Activated CD4-positive, alpha-beta T cell treated with anti-CD3 and anti-CD28 coated beads for 36 hours (primary cell): ENCODE measurements at regions not wholly inside any gene's neighbourhood (a gene's known extent, or its start where the extent isn't known, plus 50 kb on each side); places are given as distances from the start of the nearest gene placed in this dataset.

Source experiments
- ATAC-seq: fragments of 200-7000 bp; cut with Tn5 transposase; one replicate; pipeline ENCODE4 v1.10.0; 2021; ENCODE audit warnings: mild to moderate bottlenecking, moderate library complexity
- CTCF ChIA-PET: fragments of 350-600 bp; sonication (Branson Sonifier 250); formaldehyde crosslinking; loops from one replicate; lab custom pipeline; 2021; ENCODE audit warnings: antibody characterized with exemption; lab: Charles Lee
- POLR2A ChIA-PET: fragments of 350-600 bp; sonication (Branson Sonifier 250); formaldehyde crosslinking; loops from one replicate; lab custom pipeline; 2021; ENCODE audit warnings: antibody characterized with exemption, inconsistent platforms; lab: Charles Lee
- DNase-seq: peaks from one replicate; pipeline ENCODE4 v3.0.0-alpha.2; 2020
- H3K27ac Mint-ChIP-seq: one replicate; pipeline ENCODE4 v1.8.0; 2021; ENCODE audit warnings: mixed read lengths
- H3K27me3 Mint-ChIP-seq: one replicate; pipeline ENCODE4 v1.8.0; 2021; ENCODE audit warnings: mixed read lengths
- H3K36me3 Mint-ChIP-seq: one replicate; pipeline ENCODE4 v1.8.0; 2021; ENCODE audit warnings: low read depth, mixed read lengths
- H3K4me1 Mint-ChIP-seq: one replicate; pipeline ENCODE4 v1.8.0; 2021; ENCODE audit warnings: mixed read lengths
- H3K4me3 Mint-ChIP-seq: one replicate; pipeline ENCODE4 v1.8.0; 2021; ENCODE audit warnings: mild to moderate bottlenecking, moderate library complexity, mixed read lengths
- H3K9me3 Mint-ChIP-seq: one replicate; pipeline ENCODE4 v1.8.0; 2021; ENCODE audit warnings: low read depth, mixed read lengths
- intact Hi-C, 2 experiments: fragments of 100-400 bp; cut with DNase I in 1 of 2; cut with micrococcal nuclease in 1 of 2; formaldehyde crosslinking; loops; one replicate each; pipeline versions ENCODE4 v1.14.2 to v1.15.1; 2022 to 2024; cut with DNase I, micrococcal nuclease

DNA sequence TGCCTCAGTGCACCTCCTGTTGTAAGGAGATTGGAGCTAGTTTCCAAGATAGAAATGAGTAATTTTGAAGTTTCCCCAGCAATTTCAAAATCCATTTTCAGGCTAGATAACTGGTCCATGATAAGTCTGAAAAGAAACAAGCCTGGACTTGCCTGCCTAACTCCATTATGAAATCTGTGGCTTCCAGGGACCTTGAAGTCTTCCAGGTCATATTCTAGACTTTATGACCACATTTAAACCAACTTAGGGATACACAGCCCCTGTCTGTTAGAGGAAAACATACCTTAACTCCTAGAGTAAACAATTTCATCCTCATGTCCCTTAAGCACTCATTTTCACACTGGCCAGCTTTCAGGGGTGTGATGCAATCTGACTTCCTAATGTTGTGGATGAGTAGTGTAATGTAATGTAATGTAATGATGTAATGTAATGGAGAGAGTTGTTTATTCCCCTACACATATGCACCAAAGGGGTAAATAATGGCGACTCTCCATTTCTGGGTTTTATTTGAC, 96.7 kb upstream of the FAM20A start:
- Mint-ChIP-seq H3K27me3 (peaks cover 13% of the 10 kb centered on the region), H3K4me3 (no peak overlapping the region), H3K27ac (no peak overlapping the region), H3K36me3 (no peaks in the 10 kb centered on the region), H3K4me1 (no peaks in the 10 kb centered on the region), H3K9me3 (no peaks in the 10 kb centered on the region)
- intact Hi-C loops: no loop called here
- POLR2A ChIA-PET: no interaction called here
- CTCF ChIA-PET: no interaction called here
- DNase-seq (no peak), ATAC-seq (no peak)

GRCh38 chr17:68695659-68696058, 94.5 kb upstream of the FAM20A start:
- intact Hi-C loops: no loop called here
- Mint-ChIP-seq H3K27me3 (peaks cover 15% of the 10 kb centered on the region), H3K4me3 (no peak overlapping the region), H3K4me1 (no peaks in the 10 kb centered on the region), H3K9me3 (no peaks in the 10 kb centered on the region), H3K36me3 (no peaks in the 10 kb centered on the region), H3K27ac (no peak overlapping the region)
- ATAC-seq (no peak), DNase-seq (no peak)
- ChIA-PET POLR2A (no interaction called here), CTCF (interaction anchor here (0.6 kb wide), 1 partner anchor 679 kb away, joined by 3 read pairs; no protein-coding TSS in a partner anchor)

DNA sequence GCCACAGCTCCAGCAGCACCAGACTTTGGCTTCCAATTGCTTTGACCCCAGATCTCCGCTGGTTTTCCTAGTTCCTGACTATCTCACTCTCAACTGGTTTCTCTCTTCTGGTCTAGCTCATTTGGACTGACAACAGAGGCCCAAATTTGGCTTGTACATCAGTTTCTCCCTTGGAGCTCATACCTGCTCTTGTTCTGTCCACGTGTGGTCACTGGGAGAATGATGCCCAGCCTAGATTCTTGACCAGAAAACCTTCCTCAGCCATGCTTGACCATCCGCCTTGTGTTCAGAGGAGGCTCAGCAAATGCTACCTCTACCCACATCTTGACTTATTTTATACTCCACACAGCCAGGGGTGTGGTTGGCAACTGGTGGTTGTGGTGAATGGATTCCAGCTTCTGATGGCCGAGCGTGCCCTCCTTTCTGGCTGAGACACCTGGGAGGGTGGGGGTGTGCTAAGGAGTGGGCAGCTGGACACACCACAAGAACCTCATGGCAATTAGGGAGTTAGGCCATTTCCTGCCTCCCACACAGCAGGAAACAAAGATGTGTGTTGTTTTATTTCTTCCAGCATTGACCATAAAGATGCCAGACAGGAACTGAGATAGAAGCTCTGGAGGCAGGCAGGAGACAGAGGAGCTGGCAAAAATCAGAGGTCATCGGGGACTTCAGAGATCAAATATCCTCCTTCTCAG, 93.8 kb upstream of the FAM20A start:
- H3K4me1 Mint-ChIP-seq: no peaks in the 10 kb centered on the region
- no peaks in the 10 kb centered on the region for H3K36me3 Mint-ChIP-seq
- no peak overlapping the region for H3K27ac Mint-ChIP-seq
- H3K27me3 Mint-ChIP-seq: peaks cover 13% of the 10 kb centered on the region
- ATAC-seq (no peak), DNase-seq (no peak)
- intact Hi-C loops: no loop called here
- no peaks in the 10 kb centered on the region for H3K9me3 Mint-ChIP-seq
- CTCF ChIA-PET: interaction anchor here (0.6 kb wide), 1 partner anchor 121 kb away, joined by 3 read pairs; no protein-coding TSS in a partner anchor
- no peak overlapping the region for H3K4me3 Mint-ChIP-seq
- POLR2A ChIA-PET: no interaction called here

DNA sequence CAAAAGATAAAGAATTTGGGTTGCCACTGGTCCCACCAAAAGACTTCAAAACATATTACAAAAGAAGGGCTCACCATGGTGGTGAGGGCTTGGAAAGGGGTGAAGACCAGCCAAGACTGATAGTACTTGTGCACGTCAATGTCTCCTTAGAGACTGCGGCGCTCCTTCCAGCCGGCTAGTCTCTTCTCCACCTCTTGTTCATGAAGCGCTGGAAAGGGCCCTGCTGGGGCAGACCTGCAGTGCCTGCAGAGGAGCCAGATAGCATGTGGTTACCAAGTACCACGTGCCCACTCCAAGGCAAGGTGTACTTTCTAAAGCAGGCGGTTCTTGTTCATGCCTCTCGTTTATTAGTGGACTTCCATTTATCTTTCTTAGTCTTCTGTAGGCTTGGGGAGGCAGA, 92.7 kb upstream of the FAM20A start:
- intact Hi-C loops: no loop called here
- ChIA-PET POLR2A (no interaction called here), CTCF (no interaction called here)
- H3K27ac Mint-ChIP-seq: no peak overlapping the region
- no peak overlapping the region for H3K4me3 Mint-ChIP-seq
- H3K4me1 Mint-ChIP-seq: no peaks in the 10 kb centered on the region
- no peaks in the 10 kb centered on the region for H3K36me3 Mint-ChIP-seq
- ATAC-seq (no peak), DNase-seq (no peak)
- H3K27me3 Mint-ChIP-seq: peaks cover 9% of the 10 kb centered on the region
- H3K9me3 Mint-ChIP-seq: no peaks in the 10 kb centered on the region

GRCh38 chr17:68693466-68693865, 92.3 kb upstream of the FAM20A start:
- Mint-ChIP-seq H3K27me3 (peaks cover 9% of the 10 kb centered on the region), H3K9me3 (no peaks in the 10 kb centered on the region), H3K4me1 (no peaks in the 10 kb centered on the region), H3K27ac (no peak overlapping the region), H3K36me3 (no peaks in the 10 kb centered on the region), H3K4me3 (no peak overlapping the region)
- POLR2A ChIA-PET: no interaction called here
- CTCF ChIA-PET: no interaction called here
- intact Hi-C loops: no loop called here
- DNase-seq (no peak), ATAC-seq (no peak)

GRCh38 chr17:68686108-68686988, 85.2 kb upstream of the FAM20A start:
- H3K27me3 Mint-ChIP-seq: peaks cover 5% of the 10 kb centered on the region
- intact Hi-C loops: no loop called here
- POLR2A ChIA-PET: no interaction called here
- H3K4me3 Mint-ChIP-seq: no peak overlapping the region
- no peaks in the 10 kb centered on the region for H3K4me1 Mint-ChIP-seq
- H3K27ac Mint-ChIP-seq: no peak overlapping the region
- no peaks in the 10 kb centered on the region for H3K9me3 Mint-ChIP-seq
- CTCF ChIA-PET: no interaction called here
- H3K36me3 Mint-ChIP-seq: no peaks in the 10 kb centered on the region
- ATAC-seq (no peak), DNase-seq (no peak)

DNA sequence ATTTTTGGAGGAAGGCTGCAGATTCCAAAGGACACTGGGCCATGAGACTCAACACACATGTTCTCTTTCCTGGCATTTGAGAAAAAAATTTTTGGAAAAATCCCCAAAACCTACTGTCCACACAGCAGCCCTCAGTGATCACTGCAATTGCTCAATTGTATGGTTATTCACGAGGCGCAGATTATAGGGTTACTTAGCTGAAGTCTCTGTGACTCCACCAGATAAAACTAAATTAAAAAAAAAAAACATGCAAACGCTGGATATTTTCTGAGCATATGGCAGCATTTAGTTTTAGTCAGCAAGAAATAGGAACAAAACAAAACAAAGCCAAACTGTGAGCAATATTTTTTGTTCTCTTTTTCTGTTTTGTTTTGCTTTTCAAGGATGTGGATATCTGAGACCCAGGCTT, 83.8 kb upstream of the FAM20A start:
- Mint-ChIP-seq H3K4me3 (no peak overlapping the region), H3K27ac (no peak overlapping the region), H3K4me1 (no peaks in the 10 kb centered on the region), H3K9me3 (no peaks in the 10 kb centered on the region), H3K36me3 (no peaks in the 10 kb centered on the region), H3K27me3 (peaks cover 5% of the 10 kb centered on the region)
- ATAC-seq: no peak
- intact Hi-C loops: no loop called here
- CTCF ChIA-PET: interaction anchor here (0.7 kb wide), 1 partner anchor 11 kb away, joined by 3 read pairs; no protein-coding TSS in a partner anchor
- POLR2A ChIA-PET: no interaction called here
- no peak for DNase-seq

GRCh38 chr17:68682903-68683302, 81.7 kb upstream of the FAM20A start:
- H3K4me3 Mint-ChIP-seq: no peak overlapping the region
- CTCF ChIA-PET: interaction anchor here (0.8 to 1.8 kb wide), 2 partner anchors 12 to 256 kb away, joined by 3 to 6 read pairs; no protein-coding TSS in a partner anchor
- no peaks in the 10 kb centered on the region for H3K4me1 Mint-ChIP-seq
- POLR2A ChIA-PET: no interaction called here
- ATAC-seq (no peak), DNase-seq (no peak)
- no peaks in the 10 kb centered on the region for H3K36me3 Mint-ChIP-seq
- H3K27me3 Mint-ChIP-seq: peaks cover 8% of the 10 kb centered on the region
- H3K9me3 Mint-ChIP-seq: no peaks in the 10 kb centered on the region
- intact Hi-C loops: no loop called here
- no peak overlapping the region for H3K27ac Mint-ChIP-seq

DNA sequence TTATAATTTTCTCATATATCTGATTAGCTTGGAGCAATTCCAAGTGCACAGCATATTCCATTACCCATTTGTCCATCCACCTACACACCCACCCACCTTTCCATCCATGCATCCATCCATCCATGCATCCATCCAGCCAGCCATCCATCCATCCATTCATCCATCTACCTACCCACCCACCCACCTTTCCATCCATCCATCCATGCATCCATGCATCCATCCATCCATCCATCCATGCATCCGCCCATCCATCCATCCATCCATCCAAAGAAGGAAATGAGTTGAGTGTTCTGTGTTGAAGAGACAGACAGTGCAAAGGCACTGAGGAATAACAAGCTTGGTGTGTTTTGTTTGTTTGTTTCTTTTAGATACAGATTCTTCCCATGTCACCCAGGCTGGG, 78.7 kb upstream of the FAM20A start:
- peaks cover 12% of the 10 kb centered on the region for H3K27me3 Mint-ChIP-seq
- ATAC-seq (no peak), DNase-seq (no peak)
- ChIA-PET CTCF (no interaction called here), POLR2A (no interaction called here)
- H3K36me3 Mint-ChIP-seq: no peaks in the 10 kb centered on the region
- intact Hi-C loops: no loop called here
- H3K27ac Mint-ChIP-seq: no peak overlapping the region
- no peaks in the 10 kb centered on the region for H3K4me1 Mint-ChIP-seq
- H3K9me3 Mint-ChIP-seq: no peaks in the 10 kb centered on the region
- no peak overlapping the region for H3K4me3 Mint-ChIP-seq

DNA sequence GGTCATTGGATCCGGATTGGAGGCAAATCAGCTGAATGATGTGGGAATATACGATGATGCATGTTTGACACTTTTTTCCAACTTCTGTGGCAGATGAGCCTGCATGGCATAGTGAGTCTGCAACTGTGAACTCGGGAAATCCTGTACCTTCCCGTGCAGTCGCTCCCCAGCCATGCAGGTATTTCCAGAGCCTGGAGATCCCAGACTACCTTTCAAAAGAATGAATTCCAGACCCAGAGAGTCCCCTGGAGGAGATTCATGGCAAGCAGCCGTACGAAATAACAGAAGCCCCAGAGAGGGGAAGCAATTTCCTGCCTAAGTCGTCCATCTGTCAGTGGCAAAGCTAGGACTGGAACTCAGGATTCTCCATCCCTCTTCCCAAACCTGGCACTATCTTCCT, 75.7 kb upstream of the FAM20A start:
- Mint-ChIP-seq H3K4me3 (no peak overlapping the region), H3K36me3 (no peaks in the 10 kb centered on the region), H3K4me1 (no peaks in the 10 kb centered on the region), H3K27me3 (peaks cover 9% of the 10 kb centered on the region), H3K27ac (no peak overlapping the region), H3K9me3 (no peaks in the 10 kb centered on the region)
- ChIA-PET POLR2A (no interaction called here), CTCF (no interaction called here)
- intact Hi-C loops: no loop called here
- ATAC-seq (no peak), DNase-seq (no peak)

GRCh38 chr17:68675723-68676122, 74.6 kb upstream of the FAM20A start:
- Mint-ChIP-seq H3K27ac (no peak overlapping the region), H3K4me1 (no peaks in the 10 kb centered on the region), H3K27me3 (peaks cover 13% of the 10 kb centered on the region), H3K9me3 (no peaks in the 10 kb centered on the region), H3K4me3 (no peak overlapping the region), H3K36me3 (no peaks in the 10 kb centered on the region)
- DNase-seq: no peak
- CTCF ChIA-PET: interaction anchor here (0.7 kb wide), 1 partner anchor 279 kb away, joined by 3 read pairs; no protein-coding TSS in a partner anchor
- POLR2A ChIA-PET: no interaction called here
- intact Hi-C loops: no loop called here
- no peak for ATAC-seq
